GM06990 (cell line): ENCODE measurements at regions not wholly inside any gene's neighbourhood (a gene's known extent, or its start where the extent isn't known, plus 50 kb on each side); places are given as distances from the start of the nearest gene placed in this dataset.

ENCODE experiments used
- DNase-seq: peaks from one replicate; pipeline ENCODE4 v3.0.0-alpha.2; 2011; ENCODE audit not compliant: insufficient read length; ENCODE audit errors: extremely low read depth
- H3K27me3 ChIP-seq: replicated peaks from 2 replicates; pipeline ENCODE4 v1.6.0; 2011; ENCODE audit warnings: low read length; ENCODE audit not compliant: control insufficient read depth, insufficient read depth
- H3K36me3 ChIP-seq: 2 replicates; pipeline ENCODE4 v1.5.1; 2011; ENCODE audit warnings: low read length; ENCODE audit not compliant: control insufficient read depth, insufficient read depth
- H3K4me3 ChIP-seq: replicated peaks from 2 replicates; pipeline ENCODE4 v1.5.1; 2011; ENCODE audit warnings: low read depth, mild to moderate bottlenecking, control low read depth, low read length
- CTCF ChIP-seq: IDR thresholded peaks from 2 replicates; pipeline ENCODE4 v1.5.1; 2011; ENCODE audit warnings: low read length, control low read depth, mild to moderate bottlenecking, inconsistent platforms; ENCODE audit not compliant: insufficient read depth, poor library complexity, severe bottlenecking

- TF ChIP-seq CTCF = no peak
- no peak overlapping the region for H3K4me3 ChIP-seq
- DNase-seq = no peak
- H3K36me3 ChIP-seq = no peaks in the 10 kb centered on the region
- H3K27me3 ChIP-seq = no peaks in the 10 kb centered on the region
Measured at GRCh38 chr13:38606699-38607535, 80.0 kb upstream of the FREM2 start.

- Histone ChIP-seq H3K36me3 (no peaks in the 10 kb centered on the region), H3K27me3 (no peaks in the 10 kb centered on the region), H3K4me3 (no peak overlapping the region)
- TF ChIP-seq CTCF = no peak
- DNase-seq = no peak
Measured at GRCh38 chr13:38617936-38618335, 68.9 kb upstream of the FREM2 start.

- Histone ChIP-seq H3K27me3 (no peaks in the 10 kb centered on the region), H3K4me3 (no peak overlapping the region), H3K36me3 (no peaks in the 10 kb centered on the region)
- DNase-seq = no peak
- no peak for TF ChIP-seq CTCF
Measured at GRCh38 chr13:38618336-38618735, 68.5 kb upstream of the FREM2 start.

GRCh38 chr13:38618881-38619280 lies 68.0 kb upstream of the FREM2 start:
- H3K4me3 ChIP-seq = no peak overlapping the region
- no peak for TF ChIP-seq CTCF
- DNase-seq = no peak
- no peaks in the 10 kb centered on the region for H3K27me3 ChIP-seq
- no peaks in the 10 kb centered on the region for H3K36me3 ChIP-seq

GRCh38 chr13:38620876-38621275 lies 66.0 kb upstream of the FREM2 start:
- TF ChIP-seq CTCF = no peak
- no peak overlapping the region for H3K4me3 ChIP-seq

GRCh38 chr13:38624822-38625221 lies 62.1 kb upstream of the FREM2 start:
- no peak for TF ChIP-seq CTCF
- Histone ChIP-seq H3K36me3 (no peaks in the 10 kb centered on the region), H3K4me3 (no peak overlapping the region), H3K27me3 (no peaks in the 10 kb centered on the region)
- no peak for DNase-seq

More at GRCh38 chr13:38620876-38621275, 66.0 kb upstream of the FREM2 start:
- Histone ChIP-seq H3K27me3 (no peaks in the 10 kb centered on the region), H3K36me3 (no peaks in the 10 kb centered on the region)
- no peak for DNase-seq
